Endothelial cell of umbilical vein (primary cell): ENCODE measurements at regions not wholly inside any gene's neighbourhood (a gene's known extent, or its start where the extent isn't known, plus 50 kb on each side); places are given as distances from the start of the nearest gene placed in this dataset.

Experiments used
- BruUV-seq: library from RNA; stranded (reverse); fragments of 400-500 nt; replicated peaks from 2 replicates; lab custom pipeline; 2021; lab: Mats Ljungman, UMichigan
- CTCF ChIA-PET: fragments of 300-600, 350-600 bp; sonication (Branson Sonifier 250); formaldehyde crosslinking; loops from one replicate; lab custom pipeline; 2021; ENCODE audit warnings: antibody characterized with exemption, inconsistent platforms; lab: Charles Lee
- POLR2A ChIA-PET: fragments of 300-600, 350-600 bp; sonication (Branson Sonifier 250); formaldehyde crosslinking; loops from one replicate; lab custom pipeline; 2021; ENCODE audit warnings: antibody characterized with exemption, inconsistent platforms; lab: Charles Lee
- DNase-seq: peaks from one replicate; pipeline ENCODE4 v3.0.0-alpha.2; 2011; ENCODE audit warnings: low read depth, low spot score
- FAIRE-seq: peaks from 2 replicates; lab custom pipeline; 2011; peaks lifted over from hg19 to GRCh38; lab: Jason Lieb, UNC
- H2AFZ ChIP-seq: 2 replicates; pipeline ENCODE4 v1.6.0; 2012; ENCODE audit warnings: low read depth, low read length, control low read depth, inconsistent platforms
- H3K27ac ChIP-seq: 2 replicates; pipeline ENCODE4 v1.5.1; 2011; ENCODE audit warnings: low read depth, mild to moderate bottlenecking, control low read depth, low read length, moderate library complexity; ENCODE audit not compliant: insufficient read depth
- H3K27me3 ChIP-seq, 2 experiments: 2 replicates each; pipeline versions ENCODE4 v1.6.0 to v1.6.1; 2011; ENCODE audit warnings: low read length in 2 of 2, mixed read lengths in 1 of 2; ENCODE audit not compliant: control insufficient read depth in 2 of 2, insufficient read depth in 2 of 2
- H3K36me3 ChIP-seq, 2 experiments: 2 replicates in 1 of 2; 3 replicates in 1 of 2; pipeline ENCODE4 v1.5.1; 2011; ENCODE audit warnings: low read length in 2 of 2, mild to moderate bottlenecking in 1 of 2, moderate library complexity in 1 of 2; ENCODE audit not compliant: control insufficient read depth in 2 of 2, insufficient read depth in 2 of 2; ENCODE audit errors: extremely low read depth in 1 of 2
- H3K4me1 ChIP-seq: 3 replicates; pipeline ENCODE4 v1.5.1; 2011; ENCODE audit warnings: mild to moderate bottlenecking, low read length; ENCODE audit not compliant: control insufficient read depth, insufficient read depth; ENCODE audit errors: extremely low read depth
- H3K4me2 ChIP-seq: 2 replicates; pipeline ENCODE4 v1.6.1; 2011; ENCODE audit warnings: low read length, control low read depth, mixed read lengths; ENCODE audit not compliant: insufficient read depth
- H3K4me3 ChIP-seq, 3 experiments: fragments of 200-600 bp in 1 of 3; sonication (generic), shearing (Covaris generic) in 1 of 3; replicated peaks in 1 of 3; 2 replicates each; pipeline ENCODE4 v1.5.1; 2011 to 2016; ENCODE audit warnings: control low read depth in 3 of 3, low read length in 3 of 3, mild to moderate bottlenecking in 2 of 3, inconsistent platforms in 1 of 3, low read depth in 1 of 3, moderate library complexity in 1 of 3; ENCODE audit not compliant: insufficient read depth in 1 of 3
- H3K79me2 ChIP-seq: 2 replicates; pipeline ENCODE4 v1.6.0; 2012; ENCODE audit warnings: low read length, inconsistent platforms; ENCODE audit not compliant: control insufficient read depth, insufficient read depth
- H3K9ac ChIP-seq: replicated peaks from 2 replicates; pipeline ENCODE3; 2011; ENCODE audit warnings: low read length, control low read depth; ENCODE audit not compliant: insufficient read depth; ENCODE audit errors: extremely low read depth
- H3K9me1 ChIP-seq: replicated peaks from 3 replicates; pipeline ENCODE4 v1.6.0; 2011; ENCODE audit warnings: mild to moderate bottlenecking, low read length; ENCODE audit not compliant: control insufficient read depth, insufficient read depth; ENCODE audit errors: extremely low read depth
- H3K9me3 ChIP-seq: replicated peaks from 2 replicates; pipeline ENCODE4 v1.5.1; 2012; ENCODE audit warnings: low read length, inconsistent platforms; ENCODE audit not compliant: control insufficient read depth, insufficient read depth
- H4K20me1 ChIP-seq: replicated peaks from 2 replicates; pipeline ENCODE3; 2011; ENCODE audit warnings: mild to moderate bottlenecking, low read length; ENCODE audit not compliant: control insufficient read depth, insufficient read depth; ENCODE audit errors: extremely low read depth
- CTCF ChIP-seq, 2 donors: IDR thresholded peaks; 1 replicate in 1 of 2; 2 replicates in 1 of 2; pipeline ENCODE4 v1.5.1; 2011; ENCODE audit warnings: low read length in 2 of 2, mild to moderate bottlenecking in 2 of 2, moderate library complexity in 2 of 2, control low read depth in 1 of 2, inconsistent platforms in 1 of 2, low read depth in 1 of 2; ENCODE audit not compliant: insufficient read depth in 1 of 2; ENCODE audit errors: extremely low read depth in 1 of 2
- EZH2 ChIP-seq: IDR thresholded peaks from 2 replicates; pipeline ENCODE4 v1.6.1; 2012; ENCODE audit warnings: borderline replicate concordance, low read depth, mild to moderate bottlenecking, moderate library complexity, low read length, inconsistent platforms; ENCODE audit not compliant: severe bottlenecking
- FOS ChIP-seq: IDR thresholded peaks from 2 replicates; pipeline ENCODE4 v1.6.1; 2011; ENCODE audit warnings: mild to moderate bottlenecking, low read length, moderate library complexity, borderline replicate concordance; ENCODE audit not compliant: insufficient read depth
- GATA2 ChIP-seq: IDR thresholded peaks from 2 replicates; pipeline ENCODE4 v1.7.0; 2011; ENCODE audit warnings: low read depth, mild to moderate bottlenecking, moderate library complexity, mixed read lengths, low read length; ENCODE audit not compliant: insufficient read length, insufficient read depth
- JUN ChIP-seq: IDR thresholded peaks from 2 replicates; pipeline ENCODE4 v1.6.1; 2011; ENCODE audit warnings: borderline replicate concordance, low read depth; ENCODE audit not compliant: insufficient read length, insufficient read depth
- MAX ChIP-seq: IDR thresholded peaks from 2 replicates; pipeline ENCODE4 v1.6.1; 2011; ENCODE audit not compliant: insufficient read depth, insufficient read length
- MYC ChIP-seq: IDR thresholded peaks from one replicate; pipeline ENCODE4 v1.6.1; 2011; ENCODE audit warnings: mild to moderate bottlenecking, low read depth, low read length
- POLR2A ChIP-seq: IDR thresholded peaks from 2 replicates; pipeline ENCODE4 v1.6.1; 2012; ENCODE audit warnings: low read depth, mild to moderate bottlenecking, control low read depth, low read length
- POLR2AphosphoS5 ChIP-seq: IDR thresholded peaks from 2 replicates; pipeline ENCODE4 v1.6.1; 2012; ENCODE audit warnings: low read depth, mild to moderate bottlenecking, control low read depth, low read length, moderate library complexity; ENCODE audit not compliant: insufficient read depth
- dilution Hi-C: fragments of 300-500 bp; cut with MboI; formaldehyde crosslinking; loops from one replicate; pipeline ENCODE4 v1.15.0; 2019; ENCODE audit warnings: low sequenced_read_pairs; ENCODE audit not compliant: extremely low pct_ligation_motif_present
- intact Hi-C: fragments of 100-400 bp; cut with micrococcal nuclease; formaldehyde crosslinking; loops from one replicate; pipeline ENCODE4 v1.10.0; 2022

- POLR2A ChIA-PET: no interaction called here
- intact Hi-C loops: no loop called here
Measured at GRCh38 chr5:1702318-1702717, 97.3 kb downstream of the MRPL36 start.

More at GRCh38 chr5:1702318-1702717, 97.3 kb downstream of the MRPL36 start:
- no peak for DNase-seq
- Histone ChIP-seq H3K9ac (no peak overlapping the region), H2AFZ (no peak overlapping the region), H3K4me3 (no peak overlapping the region), H3K9me3 (no peaks in the 10 kb centered on the region), H3K4me2 (no peak overlapping the region), H3K79me2 (no peaks in the 10 kb centered on the region), H3K36me3 (no peaks in the 10 kb centered on the region), H3K27ac (no peak overlapping the region), H3K27me3 (no peaks in the 10 kb centered on the region), H4K20me1 (no peaks in the 10 kb centered on the region), H3K4me1 (no peaks in the 10 kb centered on the region), H3K9me1 (no peaks in the 10 kb centered on the region)
- FAIRE-seq: no peak
- no TSS peak for BruUV-seq
- CTCF ChIA-PET: no interaction called here
- TF ChIP-seq POLR2A (no peak), CTCF (IDR thresholded peaks at IDR 0.05; ENCODE audit: extremely low read depth in 1 of 2, insufficient read depth in 1 of 2, low read depth in 1 of 2, low read length in 2 of 2) (no peak), EZH2 (no peak), FOS (no peak), MAX (no peak), GATA2 (no peak), POLR2AphosphoS5 (no peak), MYC (no peak), JUN (no peak)
- dilution Hi-C loops: no loop called here
